OCI-LY7 (cell line): ENCODE measurements at regions not wholly inside any gene's neighbourhood (a gene's known extent, or its start where the extent isn't known, plus 50 kb on each side); places are given as distances from the start of the nearest gene placed in this dataset.
"Not testable (repeated sequence)": the region's sequence is repeated elsewhere in the genome, so short reads cannot be mapped to it uniquely, and the experiment has no call there.

ENCODE experiments used
- BruUV-seq: library from RNA; stranded (reverse); fragments of 400-500 nt; replicated peaks from 2 replicates; lab custom pipeline; 2021; lab: Mats Ljungman, UMichigan
- CTCF ChIA-PET: fragments of 300-600 bp; sonication (Branson Sonifier 250); formaldehyde crosslinking; loops from one replicate; lab custom pipeline; 2022; ENCODE audit warnings: antibody characterized with exemption; ENCODE audit not compliant: unreplicated experiment; lab: Charles Lee
- POLR2A ChIA-PET: fragments of 300-600 bp; sonication (Branson Sonifier 250); formaldehyde crosslinking; loops from one replicate; lab custom pipeline; 2022; ENCODE audit warnings: antibody characterized with exemption; lab: Charles Lee
- DNase-seq: peaks from one replicate; pipeline ENCODE4 v3.0.0-alpha.2; 2015; ENCODE audit warnings: low spot score
- H2AFZ ChIP-seq: fragments of 200-600 bp; sonication (generic), shearing (Covaris generic); 2 replicates; pipeline ENCODE4 v1.6.1; 2014; ENCODE audit warnings: mild to moderate bottlenecking, antibody characterized with exemption, low read length, moderate library complexity
- H3K27ac ChIP-seq: fragments of 200-600 bp; sonication (generic); 2 replicates; pipeline ENCODE4 v1.5.1; 2014; ENCODE audit warnings: mixed run types, low read depth, mild to moderate bottlenecking, moderate library complexity, low read length, inconsistent platforms; ENCODE audit not compliant: poor library complexity, severe bottlenecking
- H3K36me3 ChIP-seq: fragments of 200-600 bp; sonication (generic); 2 replicates; pipeline ENCODE4 v1.6.1; 2014; ENCODE audit warnings: mild to moderate bottlenecking, antibody characterized with exemption, low read length, moderate library complexity, mixed read lengths; ENCODE audit not compliant: insufficient read depth
- H3K4me1 ChIP-seq: fragments of 200-600 bp; sonication (generic); 2 replicates; pipeline ENCODE4 v1.5.1; 2014; ENCODE audit warnings: mild to moderate bottlenecking, low read length; ENCODE audit not compliant: insufficient read depth, poor library complexity, severe bottlenecking
- H3K4me2 ChIP-seq: fragments of 200-600 bp; sonication (generic); 2 replicates; pipeline ENCODE4 v1.6.1; 2014; ENCODE audit warnings: mild to moderate bottlenecking, low read length
- H3K4me3 ChIP-seq: fragments of 200-600 bp; sonication (generic); 2 replicates; pipeline ENCODE4 v1.5.1; 2014; ENCODE audit warnings: mild to moderate bottlenecking, low read depth, low read length; ENCODE audit not compliant: poor library complexity, severe bottlenecking
- H3K79me2 ChIP-seq: fragments of 200-600 bp; sonication (generic); 2 replicates; pipeline ENCODE4 v1.6.1; 2016; ENCODE audit warnings: low read depth, mild to moderate bottlenecking, low read length, moderate library complexity, mixed read lengths; ENCODE audit not compliant: insufficient read depth
- H3K9me2 ChIP-seq: fragments of 200-600 bp; sonication (generic); 2 replicates; pipeline ENCODE4 v1.6.1; 2016; ENCODE audit warnings: mild to moderate bottlenecking, low read length, mixed read lengths; ENCODE audit not compliant: insufficient read depth
- H3K9me3 ChIP-seq: fragments of 200-600 bp; sonication (generic); 2 replicates; pipeline ENCODE4 v1.6.1; 2014; ENCODE audit warnings: mild to moderate bottlenecking, mixed run types, low read length, mixed read lengths
- H4K20me1 ChIP-seq: fragments of 200-600 bp; sonication (generic); 2 replicates; pipeline ENCODE4 v1.6.1; 2014; ENCODE audit warnings: mild to moderate bottlenecking, antibody characterized with exemption, low read length, moderate library complexity, mixed read lengths; ENCODE audit not compliant: insufficient read depth
- CTCF ChIP-seq: fragments of 200-600 bp; sonication (generic); conservative IDR thresholded peaks from 2 replicates; pipeline ENCODE4 v1.5.1; 2014; ENCODE audit warnings: mild to moderate bottlenecking, antibody characterized with exemption, low read length, moderate library complexity, mixed read lengths
- EZH2phosphoT487 ChIP-seq: fragments of 200-600 bp; sonication (generic); IDR thresholded peaks from 2 replicates; pipeline ENCODE4 v1.6.1; 2018; ENCODE audit warnings: low read depth, borderline replicate concordance, mild to moderate bottlenecking, mixed run types, antibody characterized with exemption, low read length, moderate library complexity, mixed read lengths
- intact Hi-C: fragments of 100-400 bp; cut with micrococcal nuclease; formaldehyde crosslinking; loops from one replicate; pipeline ENCODE4 v1.10.0; 2022; ENCODE audit not compliant: unreplicated experiment

- intact Hi-C loops: no loop called here
- TF ChIP-seq CTCF (no peak), EZH2phosphoT487 (no peak)
These were observed 487.1 kb upstream of the CBLB start for GRCh38 chr3:106355873-106356272.

GRCh38 chr3:106359692-106360091 lies 490.9 kb upstream of the CBLB start:
- Histone ChIP-seq H3K36me3 (no peaks in the 10 kb centered on the region), H2AFZ (no peak overlapping the region), H3K9me2 (no peaks in the 10 kb centered on the region), H3K27ac (no peak overlapping the region), H3K4me3 (no peak overlapping the region), H4K20me1 (no peaks in the 10 kb centered on the region), H3K4me2 (no peak overlapping the region), H3K4me1 (no peaks in the 10 kb centered on the region), H3K79me2 (no peaks in the 10 kb centered on the region), H3K9me3 (no peaks in the 10 kb centered on the region)
- no peak for DNase-seq
- TF ChIP-seq CTCF (no peak), EZH2phosphoT487 (no peak)
- BruUV-seq: no TSS peak
- intact Hi-C loops: no loop called here
- ChIA-PET POLR2A (no interaction called here), CTCF (no interaction called here)

More at GRCh38 chr3:106355873-106356272, 487.1 kb upstream of the CBLB start:
- no TSS peak for BruUV-seq
- Histone ChIP-seq H3K27ac (no peak overlapping the region), H3K9me3 (no peaks in the 10 kb centered on the region), H2AFZ (no peak overlapping the region), H3K36me3 (no peaks in the 10 kb centered on the region), H3K4me2 (no peak overlapping the region), H4K20me1 (no peaks in the 10 kb centered on the region), H3K9me2 (no peaks in the 10 kb centered on the region), H3K4me3 (no peak overlapping the region), H3K79me2 (no peaks in the 10 kb centered on the region), H3K4me1 (no peaks in the 10 kb centered on the region)
- ChIA-PET POLR2A (no interaction called here), CTCF (no interaction called here)
- no peak for DNase-seq

GRCh38 chr3:106360901-106361300 lies 492.1 kb upstream of the CBLB start:
- H4K20me1 ChIP-seq, H3K4me2 ChIP-seq, H3K36me3 ChIP-seq, H3K4me1 ChIP-seq, H2AFZ ChIP-seq, H3K9me2 ChIP-seq, intact Hi-C loops, POLR2A ChIA-PET, DNase-seq, BruUV-seq, H3K27ac ChIP-seq, H3K4me3 ChIP-seq, CTCF ChIA-PET, H3K9me3 ChIP-seq, H3K79me2 ChIP-seq: not testable (repeated sequence)
